ENCODE measurements at regions not wholly inside any gene's neighbourhood (a gene's known extent, or its start where the extent isn't known, plus 50 kb on each side); places are given as distances from the start of the nearest gene placed in this dataset.

GRCh38 chr13:22861958-22862466 is 318.8 kb upstream of the SGCG start:
- H3K4me3 ChIP-seq (ENCODE audit: low read depth, poor library complexity, severe bottlenecking) = no peak overlapping the region
- DNase-seq (ENCODE audit: low spot score in 2 of 2) = no peak
- intact Hi-C loops (cut with DNase I; ENCODE audit: low total_unique reads) = no loop called here
- TF ChIP-seq CTCF (IDR thresholded peaks at IDR 0.05) (no peak), POLR2A (IDR thresholded peaks at IDR 0.05) (no peak)

- no peak overlapping the region for H3K4me3 ChIP-seq (ENCODE audit: low read depth, poor library complexity, severe bottlenecking)
- intact Hi-C loops (cut with DNase I; ENCODE audit: low total_unique reads) = no loop called here
- TF ChIP-seq POLR2A (IDR thresholded peaks at IDR 0.05) (no peak), CTCF (IDR thresholded peaks at IDR 0.05) (no peak)
- no peak for DNase-seq (ENCODE audit: low spot score in 2 of 2)
Measured at GRCh38 chr13:22862478-22862877, 318.3 kb upstream of the SGCG start.

GRCh38 chr13:22866221-22866620 is 314.6 kb upstream of the SGCG start:
- DNase-seq (ENCODE audit: low spot score in 2 of 2) = no peak
- TF ChIP-seq POLR2A (IDR thresholded peaks at IDR 0.05) (no peak), CTCF (IDR thresholded peaks at IDR 0.05) (no peak)
- intact Hi-C loops (cut with DNase I; ENCODE audit: low total_unique reads) = no loop called here
- no peak overlapping the region for H3K4me3 ChIP-seq (ENCODE audit: low read depth, poor library complexity, severe bottlenecking)
- 95 to 97% methylated on average over 9 of the region's 9 CpGs for WGBS, 2 donors

GRCh38 chr13:22871231-22871630 is 309.5 kb upstream of the SGCG start:
- TF ChIP-seq POLR2A (IDR thresholded peaks at IDR 0.05) (no peak), CTCF (IDR thresholded peaks at IDR 0.05) (no peak)
- H3K4me3 ChIP-seq (ENCODE audit: low read depth, poor library complexity, severe bottlenecking) = no peak overlapping the region
- DNase-seq (ENCODE audit: low spot score in 2 of 2) = no peak
- intact Hi-C loops (cut with DNase I; ENCODE audit: low total_unique reads) = no loop called here
- 74 to 80% methylated on average over 2 of the region's 2 CpGs for WGBS, 2 donors

GRCh38 chr13:22874839-22875238 is 305.9 kb upstream of the SGCG start:
- intact Hi-C loops (cut with DNase I; ENCODE audit: low total_unique reads) = no loop called here
- TF ChIP-seq POLR2A (IDR thresholded peaks at IDR 0.05) (no peak), CTCF (IDR thresholded peaks at IDR 0.05) (no peak)
- H3K4me3 ChIP-seq (ENCODE audit: low read depth, poor library complexity, severe bottlenecking) = no peak overlapping the region
- WGBS, 2 donors = 51 to 54% methylated on average over 1 of the region's 1 CpG
- DNase-seq (ENCODE audit: low spot score in 2 of 2) = no peak

DNA sequence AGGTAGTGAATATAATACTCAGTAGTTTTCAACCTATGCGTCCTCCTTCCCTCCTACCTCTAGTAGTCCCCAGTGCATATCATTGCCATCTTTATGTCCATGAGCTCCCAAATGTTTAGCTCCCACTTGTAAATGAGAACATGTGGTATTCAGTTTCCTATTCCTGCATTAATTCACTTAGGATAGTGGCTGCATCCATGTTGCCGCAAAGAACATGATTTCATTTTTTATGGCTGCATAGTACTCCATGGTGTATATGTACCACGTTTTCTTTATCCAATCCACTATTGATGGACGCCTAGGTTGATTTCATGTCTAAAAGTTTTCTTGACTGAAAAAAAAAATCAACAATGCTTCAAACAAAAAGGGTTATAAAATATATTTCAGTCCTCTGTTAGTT is 303.4 kb upstream of the SGCG start:
- H3K4me3 ChIP-seq (ENCODE audit: low read depth, poor library complexity, severe bottlenecking) = no peak overlapping the region
- WGBS, 2 donors = 85 to 97% methylated on average over 4 of the region's 4 CpGs
- intact Hi-C loops (cut with DNase I; ENCODE audit: low total_unique reads) = no loop called here
- DNase-seq (ENCODE audit: low spot score in 2 of 2) = no peak
- TF ChIP-seq POLR2A (IDR thresholded peaks at IDR 0.05) (no peak), CTCF (IDR thresholded peaks at IDR 0.05) (no peak)

Data from lower leg skin (tissue), 4 donors.